Ovary (tissue), 3 donors: ENCODE measurements at regions not wholly inside any gene's neighbourhood (a gene's known extent, or its start where the extent isn't known, plus 50 kb on each side); places are given as distances from the start of the nearest gene placed in this dataset.

Source experiments
- POLR2A ChIP-seq: fragments of 450-650 bp; IDR thresholded peaks from one replicate; pipeline ENCODE4 v1.6.1; 2017; ENCODE audit warnings: antibody characterized with exemption, mild to moderate bottlenecking, moderate library complexity
- TF ChIP-seq, protein P1 (sequence below), 3 donors: fragments of 450-650 bp in 2 of 3; fragments of 200-600 bp in 1 of 3; IDR thresholded peaks; one replicate each; pipeline versions ENCODE4 v1.5.1 to v1.8.0; 2016 to 2022; ENCODE audit warnings: antibody characterized with exemption in 3 of 3, mild to moderate bottlenecking in 1 of 3
- donor health status: DM: no; HTN: no; CAD: no.

GRCh38 chr5:62132276-62132675, 173.7 kb upstream of the KIF2A start:
- TF ChIP-seq, protein P1, sequence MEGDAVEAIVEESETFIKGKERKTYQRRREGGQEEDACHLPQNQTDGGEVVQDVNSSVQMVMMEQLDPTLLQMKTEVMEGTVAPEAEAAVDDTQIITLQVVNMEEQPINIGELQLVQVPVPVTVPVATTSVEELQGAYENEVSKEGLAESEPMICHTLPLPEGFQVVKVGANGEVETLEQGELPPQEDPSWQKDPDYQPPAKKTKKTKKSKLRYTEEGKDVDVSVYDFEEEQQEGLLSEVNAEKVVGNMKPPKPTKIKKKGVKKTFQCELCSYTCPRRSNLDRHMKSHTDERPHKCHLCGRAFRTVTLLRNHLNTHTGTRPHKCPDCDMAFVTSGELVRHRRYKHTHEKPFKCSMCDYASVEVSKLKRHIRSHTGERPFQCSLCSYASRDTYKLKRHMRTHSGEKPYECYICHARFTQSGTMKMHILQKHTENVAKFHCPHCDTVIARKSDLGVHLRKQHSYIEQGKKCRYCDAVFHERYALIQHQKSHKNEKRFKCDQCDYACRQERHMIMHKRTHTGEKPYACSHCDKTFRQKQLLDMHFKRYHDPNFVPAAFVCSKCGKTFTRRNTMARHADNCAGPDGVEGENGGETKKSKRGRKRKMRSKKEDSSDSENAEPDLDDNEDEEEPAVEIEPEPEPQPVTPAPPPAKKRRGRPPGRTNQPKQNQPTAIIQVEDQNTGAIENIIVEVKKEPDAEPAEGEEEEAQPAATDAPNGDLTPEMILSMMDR (IDR thresholded peaks at IDR 0.05): no peak
- TF ChIP-seq POLR2A: no peak
